ENCODE measurements at regions not wholly inside any gene's neighbourhood (a gene's known extent, or its start where the extent isn't known, plus 50 kb on each side); places are given as distances from the start of the nearest gene placed in this dataset.

GRCh38 chr2:120658770-120659158 is 76.9 kb upstream of the GLI2 start:
- no peak for TF ChIP-seq CTCF (conservative IDR thresholded peaks at IDR 0.05; ENCODE audit: low read depth, low read length)
- no peak overlapping the region for H3K4me3 ChIP-seq (ENCODE audit: low read length)
- no peak for DNase-seq (ENCODE audit: low read depth)

GRCh38 chr2:120659275-120659977 is 76.2 kb upstream of the GLI2 start:
- TF ChIP-seq CTCF (conservative IDR thresholded peaks at IDR 0.05; ENCODE audit: low read depth, low read length) = no peak
- DNase-seq (ENCODE audit: low read depth) = no peak

GRCh38 chr2:120660056-120660694 is 75.5 kb upstream of the GLI2 start:
- H3K4me3 ChIP-seq (ENCODE audit: low read length) = no peak overlapping the region
- DNase-seq (ENCODE audit: low read depth) = no peak
- no peak for TF ChIP-seq CTCF (conservative IDR thresholded peaks at IDR 0.05; ENCODE audit: low read depth, low read length)

More at GRCh38 chr2:120659275-120659977, 76.2 kb upstream of the GLI2 start:
- H3K4me3 ChIP-seq (ENCODE audit: low read length) = no peak overlapping the region

GRCh38 chr2:120660771-120661459 is 74.8 kb upstream of the GLI2 start:
- DNase-seq (ENCODE audit: low read depth) = no peak
- no peak overlapping the region for H3K4me3 ChIP-seq (ENCODE audit: low read length)
- TF ChIP-seq CTCF (conservative IDR thresholded peaks at IDR 0.05; ENCODE audit: low read depth, low read length) = no peak

GRCh38 chr2:120661551-120661950 is 74.1 kb upstream of the GLI2 start:
- TF ChIP-seq CTCF (conservative IDR thresholded peaks at IDR 0.05; ENCODE audit: low read depth, low read length) = no peak
- H3K4me3 ChIP-seq (ENCODE audit: low read length) = no peak overlapping the region

GRCh38 chr2:120662046-120662445 is 73.6 kb upstream of the GLI2 start:
- no peak overlapping the region for H3K4me3 ChIP-seq (ENCODE audit: low read length)
- DNase-seq (ENCODE audit: low read depth) = no peak
- no peak for TF ChIP-seq CTCF (conservative IDR thresholded peaks at IDR 0.05; ENCODE audit: low read depth, low read length)

More at GRCh38 chr2:120661551-120661950, 74.1 kb upstream of the GLI2 start:
- no peak for DNase-seq (ENCODE audit: low read depth)
